ENCODE measurements at regions not wholly inside any gene's neighbourhood (a gene's known extent, or its start where the extent isn't known, plus 50 kb on each side); places are given as distances from the start of the nearest gene placed in this dataset.

GRCh38 chr21:35538386-35538785, 489.3 kb upstream of the RUNX1 start:
- no peak for TF ChIP-seq CTCF (IDR thresholded peaks at IDR 0.05; ENCODE audit: low read depth, low read length, missing control alignments)
- DNase-seq (ENCODE audit: low read depth), result no peak
- in situ Hi-C loops (cut with HindIII; ENCODE audit: low sequenced_read_pairs), result no loop called here
- H3K4me3 ChIP-seq (ENCODE audit: low read depth, low read length), result no peak overlapping the region

GRCh38 chr21:35537604-35538003, 488.5 kb upstream of the RUNX1 start:
- in situ Hi-C loops (cut with HindIII; ENCODE audit: low sequenced_read_pairs), result no loop called here
- TF ChIP-seq CTCF (IDR thresholded peaks at IDR 0.05; ENCODE audit: low read depth, low read length, missing control alignments), result no peak
- no peak overlapping the region for H3K4me3 ChIP-seq (ENCODE audit: low read depth, low read length)
- no peak for DNase-seq (ENCODE audit: low read depth)

GRCh38 chr21:35533893-35534292, 484.8 kb upstream of the RUNX1 start:
- TF ChIP-seq CTCF (IDR thresholded peaks at IDR 0.05; ENCODE audit: low read depth, low read length, missing control alignments), result no peak
- DNase-seq (ENCODE audit: low read depth), result no peak
- no peak overlapping the region for H3K4me3 ChIP-seq (ENCODE audit: low read depth, low read length)
- in situ Hi-C loops (cut with HindIII; ENCODE audit: low sequenced_read_pairs), result no loop called here

GRCh38 chr21:35530766-35531165, 481.7 kb upstream of the RUNX1 start:
- no peak overlapping the region for H3K4me3 ChIP-seq (ENCODE audit: low read depth, low read length)
- in situ Hi-C loops (cut with HindIII; ENCODE audit: low sequenced_read_pairs), result no loop called here
- TF ChIP-seq CTCF (IDR thresholded peaks at IDR 0.05; ENCODE audit: low read depth, low read length, missing control alignments), result no peak
- no peak for DNase-seq (ENCODE audit: low read depth)

- no peak for DNase-seq (ENCODE audit: low read depth)
- no peak for TF ChIP-seq CTCF (IDR thresholded peaks at IDR 0.05; ENCODE audit: low read depth, low read length, missing control alignments)
- no peak overlapping the region for H3K4me3 ChIP-seq (ENCODE audit: low read depth, low read length)
- in situ Hi-C loops (cut with HindIII; ENCODE audit: low sequenced_read_pairs), result no loop called here
These were observed 480.2 kb upstream of the RUNX1 start for GRCh38 chr21:35529171-35529863.

- no peak for DNase-seq (ENCODE audit: low read depth)
- no peak overlapping the region for H3K4me3 ChIP-seq (ENCODE audit: low read depth, low read length)
- in situ Hi-C loops (cut with HindIII; ENCODE audit: low sequenced_read_pairs), result no loop called here
These were observed 479.3 kb upstream of the RUNX1 start for GRCh38 chr21:35528116-35529042.

More at GRCh38 chr21:35528116-35529042, 479.3 kb upstream of the RUNX1 start:
- TF ChIP-seq CTCF (IDR thresholded peaks at IDR 0.05; ENCODE audit: low read depth, low read length, missing control alignments), result no peak
